DOHH2 (cell line): ENCODE measurements at regions not wholly inside any gene's neighbourhood (a gene's known extent, or its start where the extent isn't known, plus 50 kb on each side); places are given as distances from the start of the nearest gene placed in this dataset.

Experiments used
- EZH2phosphoT487 ChIP-seq: fragments of 200-600 bp; sonication (generic); IDR thresholded peaks from 2 replicates; pipeline ENCODE4 v1.6.1; 2017; ENCODE audit warnings: borderline replicate concordance, mild to moderate bottlenecking, antibody characterized with exemption, low read length, moderate library complexity, mixed read lengths
- TF ChIP-seq, protein P1 (sequence below): fragments of 200-600 bp; sonication (generic); IDR thresholded peaks from one replicate; pipeline ENCODE4 v1.5.1; 2014; ENCODE audit warnings: antibody characterized with exemption, mild to moderate bottlenecking, low read depth, low read length; ENCODE audit not compliant: poor library complexity, severe bottlenecking

DNA sequence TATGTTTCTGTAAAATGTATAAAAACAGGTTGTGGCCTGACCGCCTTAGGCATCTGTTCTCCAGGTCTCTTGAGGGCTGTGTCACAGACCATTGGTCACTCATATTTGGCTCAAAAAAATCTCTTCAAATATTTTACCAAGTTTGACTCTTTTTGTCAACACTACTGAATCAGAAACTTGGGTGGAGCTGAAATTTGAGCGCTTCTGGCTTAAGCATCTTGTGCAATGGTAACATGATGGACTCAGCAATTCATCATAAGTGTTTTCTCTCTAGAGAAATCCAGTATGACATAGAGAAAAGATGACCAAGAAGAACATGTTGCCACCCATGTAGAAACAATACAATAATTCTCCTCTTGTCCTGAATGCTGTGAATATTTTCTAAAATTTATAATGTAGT, 387.9 kb downstream of the MAT2B start:
- TF ChIP-seq, protein P1, sequence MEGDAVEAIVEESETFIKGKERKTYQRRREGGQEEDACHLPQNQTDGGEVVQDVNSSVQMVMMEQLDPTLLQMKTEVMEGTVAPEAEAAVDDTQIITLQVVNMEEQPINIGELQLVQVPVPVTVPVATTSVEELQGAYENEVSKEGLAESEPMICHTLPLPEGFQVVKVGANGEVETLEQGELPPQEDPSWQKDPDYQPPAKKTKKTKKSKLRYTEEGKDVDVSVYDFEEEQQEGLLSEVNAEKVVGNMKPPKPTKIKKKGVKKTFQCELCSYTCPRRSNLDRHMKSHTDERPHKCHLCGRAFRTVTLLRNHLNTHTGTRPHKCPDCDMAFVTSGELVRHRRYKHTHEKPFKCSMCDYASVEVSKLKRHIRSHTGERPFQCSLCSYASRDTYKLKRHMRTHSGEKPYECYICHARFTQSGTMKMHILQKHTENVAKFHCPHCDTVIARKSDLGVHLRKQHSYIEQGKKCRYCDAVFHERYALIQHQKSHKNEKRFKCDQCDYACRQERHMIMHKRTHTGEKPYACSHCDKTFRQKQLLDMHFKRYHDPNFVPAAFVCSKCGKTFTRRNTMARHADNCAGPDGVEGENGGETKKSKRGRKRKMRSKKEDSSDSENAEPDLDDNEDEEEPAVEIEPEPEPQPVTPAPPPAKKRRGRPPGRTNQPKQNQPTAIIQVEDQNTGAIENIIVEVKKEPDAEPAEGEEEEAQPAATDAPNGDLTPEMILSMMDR = no peak
- no peak for TF ChIP-seq EZH2phosphoT487
